PFSK-1 (cell line): ENCODE measurements at regions not wholly inside any gene's neighbourhood (a gene's known extent, or its start where the extent isn't known, plus 50 kb on each side); places are given as distances from the start of the nearest gene placed in this dataset.

Experiments used
- FOXP2 ChIP-seq: optimal IDR thresholded peaks from 2 replicates; pipeline ENCODE3; 2011; ENCODE audit warnings: borderline replicate concordance, control low read depth, inconsistent platforms; ENCODE audit not compliant: insufficient read depth; ENCODE audit errors: extremely low read length, extremely low read depth
- POLR2AphosphoS5 ChIP-seq: IDR thresholded peaks from 2 replicates; pipeline ENCODE4 v1.6.1; 2012; ENCODE audit warnings: low read depth, mild to moderate bottlenecking, control low read depth, low read length, moderate library complexity
- REST ChIP-seq, 2 experiments: IDR thresholded peaks; 2 replicates each; pipeline versions ENCODE4 v1.6.1 to v1.8.0; 2011 to 2012; ENCODE audit warnings: low read depth in 2 of 2, low read length in 2 of 2, control low read depth in 1 of 2, inconsistent platforms in 1 of 2, mild to moderate bottlenecking in 1 of 2, moderate library complexity in 1 of 2; ENCODE audit not compliant: insufficient read depth in 1 of 2
- SIN3A ChIP-seq: IDR thresholded peaks from 2 replicates; pipeline ENCODE4 v1.6.1; 2012; ENCODE audit warnings: mild to moderate bottlenecking, low read length, moderate library complexity, borderline replicate concordance; ENCODE audit not compliant: insufficient read depth
- TAF1 ChIP-seq: IDR thresholded peaks from 2 replicates; pipeline ENCODE4 v1.6.1; 2012; ENCODE audit warnings: low read length, control low read depth, borderline replicate concordance; ENCODE audit not compliant: insufficient read depth

DNA sequence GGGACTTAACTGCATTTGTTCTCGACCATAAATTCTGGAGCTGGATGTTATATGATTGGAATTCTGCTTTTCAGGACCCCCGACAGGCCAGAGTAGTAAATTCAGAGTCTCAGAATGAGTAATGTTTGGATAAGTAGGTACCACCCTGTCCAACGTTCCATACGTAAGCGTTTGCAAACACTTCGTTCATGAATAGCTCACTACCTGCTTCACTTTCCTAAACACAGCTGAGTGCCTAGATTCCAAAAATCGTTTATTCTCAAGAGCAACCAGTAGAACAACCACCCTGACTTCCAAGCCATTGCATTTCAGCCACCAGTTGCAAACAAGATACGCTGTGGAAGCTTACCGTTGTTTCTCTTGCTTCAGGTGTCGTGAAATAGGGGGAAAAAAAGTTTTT, 101.3 kb upstream of the DMRT1 start:
- TF ChIP-seq REST (IDR thresholded peaks at IDR 0.05; ENCODE audit: insufficient read depth in 1 of 2, low read depth in 2 of 2, low read length in 2 of 2) (no peak), POLR2AphosphoS5 (no peak), TAF1 (no peak), SIN3A (no peak), FOXP2 (no peak)
